Psoas muscle (tissue), 7 donors: ENCODE measurements at regions not wholly inside any gene's neighbourhood (a gene's known extent, or its start where the extent isn't known, plus 50 kb on each side); places are given as distances from the start of the nearest gene placed in this dataset.

Experiments used
- ATAC-seq, 4 donors: fragments of 200-7000 bp; cut with Tn5 transposase; one replicate each; pipeline ENCODE4 v1.9.1; 2020; ENCODE audit warnings: moderate library complexity in 3 of 4, mild to moderate bottlenecking in 2 of 4
- DNase-seq, 2 donors: peaks; one replicate each; pipeline ENCODE4 v3.0.0-alpha.2; 2020
- H3K27ac ChIP-seq: fragments of 200-600 bp; one replicate; pipeline ENCODE4 v1.8.0; 2022
- H3K27me3 ChIP-seq, 3 donors: fragments of 200-600 bp in 1 of 3; one replicate each; pipeline versions ENCODE4 v1.6.1 to v1.8.0; 2013 to 2022; ENCODE audit warnings: low read length in 2 of 3, mild to moderate bottlenecking in 2 of 3, moderate library complexity in 1 of 3; ENCODE audit not compliant: insufficient read depth in 3 of 3
- H3K36me3 ChIP-seq, 2 donors: fragments of 200-600 bp in 1 of 2; one replicate each; pipeline versions ENCODE4 v1.6.1 to v1.8.0; 2013 to 2022; ENCODE audit warnings: low read depth in 1 of 2, mild to moderate bottlenecking in 1 of 2, moderate library complexity in 1 of 2; ENCODE audit not compliant: insufficient read depth in 1 of 2
- H3K4me1 ChIP-seq: fragments of 200-600 bp; one replicate; pipeline ENCODE4 v1.8.0; 2022
- H3K4me3 ChIP-seq: fragments of 200-600 bp; one replicate; pipeline ENCODE4 v1.8.0; 2022; ENCODE audit warnings: mild to moderate bottlenecking
- H3K9me3 ChIP-seq: fragments of 200-600 bp; one replicate; pipeline ENCODE4 v1.8.0; 2022
- whole genome bisulfite sequencing, 3 donors: extraction: QIAGEN DNeasy Blood & Tissue Kit; methylation state at CpG; one replicate each; pipeline versions ENCODE4 v1.1.6 to v1.1.7; 2013; 5-methylcytosine and 5-hydroxymethylcytosine counted together
- intact Hi-C, 2 donors: fragments of 100-400 bp; cut with DNase I; formaldehyde crosslinking; loops; one replicate each; pipeline versions ENCODE4 v1.11.0 to v1.14.2; 2022
- TF ChIP-seq, protein P1 (sequence below): fragments of 200-600 bp; IDR thresholded peaks from one replicate; pipeline ENCODE4 v1.8.0; 2022; ENCODE audit warnings: antibody characterized with exemption
- donor health status: healthy with polysubstance abuse.
- donor health status: DM: no; HTN: no; CAD: no; lungs with moderate emphysema.
- donor health status: Bipolar disorder and iron deficiency.
- donor health status: healthy.
- donor health status: DM: yes; HTN: yes; CAD: no.
- donor health status: DM: no; HTN: no; CAD: no.
- donor health status: DM: yes; HTN: yes; CAD: no.

DNA sequence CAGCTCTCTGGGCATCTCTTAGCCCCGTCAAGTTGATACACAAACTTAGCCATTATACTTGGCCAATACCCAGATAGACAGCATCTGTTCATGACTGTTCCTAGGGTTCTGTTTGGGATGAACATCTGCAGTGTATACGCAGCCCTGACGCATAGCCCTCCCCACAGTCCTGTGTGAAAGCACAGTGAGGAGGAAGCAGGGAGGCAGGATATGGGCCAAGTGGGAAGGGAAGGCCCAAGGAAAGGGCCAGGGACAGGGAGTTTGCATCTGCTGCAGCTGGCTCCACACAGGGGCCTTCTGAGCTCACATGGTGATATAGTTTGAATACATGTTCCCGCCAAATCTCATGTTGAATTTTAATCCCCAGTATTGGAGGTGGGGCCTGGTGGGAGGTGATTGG, 80.2 kb downstream of the CMPK2 start:
- ATAC-seq: no peak
- Histone ChIP-seq H3K27ac (no peak overlapping the region), H3K4me3 (no peak overlapping the region), H3K36me3 (no peaks in the 10 kb centered on the region), H3K4me1 (no peaks in the 10 kb centered on the region), H3K27me3 (no peaks in the 10 kb centered on the region), H3K9me3 (no peaks in the 10 kb centered on the region)
- TF ChIP-seq, protein P1, sequence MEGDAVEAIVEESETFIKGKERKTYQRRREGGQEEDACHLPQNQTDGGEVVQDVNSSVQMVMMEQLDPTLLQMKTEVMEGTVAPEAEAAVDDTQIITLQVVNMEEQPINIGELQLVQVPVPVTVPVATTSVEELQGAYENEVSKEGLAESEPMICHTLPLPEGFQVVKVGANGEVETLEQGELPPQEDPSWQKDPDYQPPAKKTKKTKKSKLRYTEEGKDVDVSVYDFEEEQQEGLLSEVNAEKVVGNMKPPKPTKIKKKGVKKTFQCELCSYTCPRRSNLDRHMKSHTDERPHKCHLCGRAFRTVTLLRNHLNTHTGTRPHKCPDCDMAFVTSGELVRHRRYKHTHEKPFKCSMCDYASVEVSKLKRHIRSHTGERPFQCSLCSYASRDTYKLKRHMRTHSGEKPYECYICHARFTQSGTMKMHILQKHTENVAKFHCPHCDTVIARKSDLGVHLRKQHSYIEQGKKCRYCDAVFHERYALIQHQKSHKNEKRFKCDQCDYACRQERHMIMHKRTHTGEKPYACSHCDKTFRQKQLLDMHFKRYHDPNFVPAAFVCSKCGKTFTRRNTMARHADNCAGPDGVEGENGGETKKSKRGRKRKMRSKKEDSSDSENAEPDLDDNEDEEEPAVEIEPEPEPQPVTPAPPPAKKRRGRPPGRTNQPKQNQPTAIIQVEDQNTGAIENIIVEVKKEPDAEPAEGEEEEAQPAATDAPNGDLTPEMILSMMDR: no peak
- no peak for DNase-seq
- intact Hi-C loops: no loop called here
- 48 to 60% (median 60%) methylated on average over 4 of the region's 4 CpGs for WGBS, 3 donors

DNA sequence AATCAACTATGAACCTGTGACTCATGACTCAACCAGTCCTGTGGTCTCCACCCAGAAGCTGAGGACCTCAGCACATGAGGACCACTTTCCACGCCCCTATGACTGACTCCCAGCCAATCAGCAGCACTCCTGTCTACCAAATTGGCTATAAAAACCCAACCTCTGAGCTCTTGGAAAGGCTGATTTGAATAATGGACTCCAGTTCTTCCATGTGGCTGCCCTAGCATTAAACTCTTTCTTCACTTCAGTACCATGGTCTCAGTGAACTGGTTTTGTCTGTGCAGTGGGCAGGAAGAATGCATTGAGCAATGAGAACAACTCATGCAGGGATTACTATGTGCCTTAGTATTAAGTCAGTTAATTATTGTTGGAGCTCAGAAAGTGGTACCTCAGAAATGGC, 78.3 kb downstream of the CMPK2 start:
- Histone ChIP-seq H3K4me1 (no peaks in the 10 kb centered on the region), H3K9me3 (no peaks in the 10 kb centered on the region), H3K4me3 (no peak overlapping the region), H3K27me3 (no peaks in the 10 kb centered on the region), H3K27ac (no peak overlapping the region), H3K36me3 (no peaks in the 10 kb centered on the region)
- WGBS, 3 donors: 93 to 100% (median 97%) methylated on average over 1 of the region's 1 CpG
- DNase-seq (no peak), ATAC-seq (no peak)
- TF ChIP-seq, protein P1: no peak
- intact Hi-C loops: no loop called here

DNA sequence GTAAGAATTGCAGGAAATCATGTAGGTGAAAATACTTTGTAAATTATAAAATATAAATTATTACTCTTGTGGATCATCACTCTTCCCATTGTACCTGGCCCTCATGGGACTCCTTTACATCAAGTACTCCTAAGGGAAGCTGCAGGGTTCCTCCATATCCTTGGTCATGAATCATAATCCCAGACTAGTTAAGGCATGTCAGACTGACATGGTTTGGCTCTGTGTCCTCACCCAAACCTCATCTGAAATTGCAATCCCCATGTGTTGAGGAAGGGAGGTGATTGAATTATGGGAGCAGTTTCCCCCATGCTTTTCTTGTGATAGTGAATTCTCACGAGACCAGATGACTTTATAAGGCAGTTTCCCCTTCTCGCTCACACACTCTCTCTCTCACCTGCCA, 77.1 kb downstream of the CMPK2 start:
- intact Hi-C loops: no loop called here
- DNase-seq (no peak), ATAC-seq (no peak)
- H3K4me1 ChIP-seq: no peaks in the 10 kb centered on the region
- no peak overlapping the region for H3K4me3 ChIP-seq
- no peaks in the 10 kb centered on the region for H3K27me3 ChIP-seq
- TF ChIP-seq, protein P1: no peak
- H3K27ac ChIP-seq: no peak overlapping the region
- no peaks in the 10 kb centered on the region for H3K36me3 ChIP-seq
- H3K9me3 ChIP-seq: no peaks in the 10 kb centered on the region
- WGBS, 3 donors: 86 to 91% (median 87%) methylated on average over 2 of the region's 2 CpGs

DNA sequence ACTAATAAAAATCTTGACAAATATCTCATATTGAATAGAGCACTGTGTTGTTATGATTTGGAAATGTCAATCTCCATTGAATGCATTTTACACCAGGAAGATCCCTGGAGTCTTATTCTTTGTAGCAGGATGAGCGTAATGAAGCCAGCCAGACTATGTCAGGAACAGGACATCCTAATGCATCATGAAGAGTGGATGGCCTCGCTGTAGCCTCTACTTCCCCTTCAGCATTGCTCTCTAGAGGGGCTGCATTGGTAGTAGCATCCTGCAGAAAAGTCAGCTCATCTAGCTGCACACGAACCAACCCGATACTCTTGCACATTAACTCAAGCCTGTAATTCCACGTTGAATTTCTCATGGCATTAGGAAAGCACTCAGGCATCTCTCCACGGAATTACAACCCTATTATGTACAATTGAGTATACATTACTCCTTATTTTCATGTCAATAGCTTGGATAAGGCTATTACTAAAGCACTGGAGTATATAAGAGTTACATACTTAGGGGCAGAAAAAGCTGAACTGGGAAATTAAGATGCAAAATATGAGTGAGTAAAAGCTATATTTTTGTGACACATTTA, 76.1 kb downstream of the CMPK2 start:
- TF ChIP-seq, protein P1: no peak

DNA sequence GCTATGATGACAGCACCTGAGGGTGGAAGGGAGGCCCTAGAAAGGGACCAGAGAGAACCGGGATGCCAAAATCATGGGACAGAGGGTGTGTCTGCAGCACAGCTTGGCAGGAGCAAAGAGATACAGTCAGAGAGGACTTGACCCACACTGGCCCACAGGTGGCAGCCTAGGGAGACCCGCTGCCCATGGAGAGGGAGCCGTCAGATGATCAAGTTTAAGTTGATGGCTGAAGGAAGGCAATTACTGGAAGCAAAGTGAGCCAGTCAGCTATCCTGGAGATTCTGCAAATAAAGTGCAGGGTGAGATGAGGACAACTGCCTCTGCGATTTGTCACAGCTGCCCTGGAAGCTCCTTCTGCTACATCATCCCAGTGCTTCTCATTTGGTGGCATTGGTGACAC, 74.0 kb downstream of the CMPK2 start:
- DNase-seq: no peak
- TF ChIP-seq, protein P1: no peak
- WGBS, 3 donors: 69 to 81% (median 80%) methylated on average over 4 of the region's 4 CpGs
- no peak for ATAC-seq
- H3K27ac ChIP-seq: no peak overlapping the region
- no peaks in the 10 kb centered on the region for H3K4me1 ChIP-seq
- H3K36me3 ChIP-seq: no peaks in the 10 kb centered on the region
- no peaks in the 10 kb centered on the region for H3K27me3 ChIP-seq
- no peaks in the 10 kb centered on the region for H3K9me3 ChIP-seq
- no peak overlapping the region for H3K4me3 ChIP-seq
- intact Hi-C loops: no loop called here

More for the DNA sequence above, 76.1 kb downstream of the CMPK2 start:
- H3K9me3 ChIP-seq: no peaks in the 10 kb centered on the region
- H3K36me3 ChIP-seq: no peaks in the 10 kb centered on the region
- no peaks in the 10 kb centered on the region for H3K27me3 ChIP-seq
- intact Hi-C loops: no loop called here
- ATAC-seq (no peak), DNase-seq (no peak)
- no peak overlapping the region for H3K27ac ChIP-seq
- H3K4me3 ChIP-seq: no peak overlapping the region
- no peaks in the 10 kb centered on the region for H3K4me1 ChIP-seq
- WGBS, 3 donors: 46 to 50% (median 48%) methylated on average over 6 of the region's 6 CpGs
